CD4-positive, alpha-beta T cell (primary cell): ENCODE measurements at regions not wholly inside any gene's neighbourhood (a gene's known extent, or its start where the extent isn't known, plus 50 kb on each side); places are given as distances from the start of the nearest gene placed in this dataset.

Experiments used
- ATAC-seq: fragments of 200-7000 bp; cut with Tn5 transposase; one replicate; pipeline ENCODE4 v1.10.0; 2022; ENCODE audit warnings: mild to moderate bottlenecking; ENCODE audit not compliant: poor library complexity
- CTCF ChIA-PET: fragments of 350-600 bp; sonication (Branson Sonifier 250); formaldehyde crosslinking; loops from one replicate; lab custom pipeline; 2021; ENCODE audit warnings: antibody characterized with exemption, inconsistent platforms; lab: Charles Lee
- POLR2A ChIA-PET: fragments of 350-600 bp; sonication (Branson Sonifier 250); formaldehyde crosslinking; loops from one replicate; lab custom pipeline; 2021; ENCODE audit warnings: antibody characterized with exemption, inconsistent platforms; lab: Charles Lee
- DNase-seq, 14 experiments: peaks; one replicate each; pipeline ENCODE4 v3.0.0-alpha.2; 2013 to 2020; ENCODE audit warnings: mixed read lengths in 2 of 14
- H3K27ac ChIP-seq, 2 donors: one replicate each; pipeline versions ENCODE4 v1.5.1 to v1.7.0; 2013; ENCODE audit warnings: low read length in 2 of 2, low read depth in 1 of 2, mild to moderate bottlenecking in 1 of 2
- H3K27me3 ChIP-seq, 2 experiments: 1 replicate in 1 of 2; 2 replicates in 1 of 2; pipeline versions ENCODE4 v1.6.1 to v1.7.0; 2013; ENCODE audit warnings: low read length in 2 of 2, control low read depth in 1 of 2, mild to moderate bottlenecking in 1 of 2, moderate library complexity in 1 of 2; ENCODE audit not compliant: insufficient read depth in 2 of 2, control insufficient read depth in 1 of 2
- H3K36me3 ChIP-seq: one replicate; pipeline ENCODE4 v1.6.1; 2013; ENCODE audit warnings: low read length, control low read depth; ENCODE audit not compliant: insufficient read depth
- H3K4me1 ChIP-seq: one replicate; pipeline ENCODE4 v1.6.1; 2013; ENCODE audit warnings: low read length, control low read depth; ENCODE audit not compliant: insufficient read depth
- H3K4me3 ChIP-seq: one replicate; pipeline ENCODE4 v1.5.1; 2013; ENCODE audit warnings: mild to moderate bottlenecking, low read length, moderate library complexity
- H3K9me3 ChIP-seq, 2 experiments: 1 replicate in 1 of 2; 2 replicates in 1 of 2; pipeline versions ENCODE4 v1.6.1 to v1.7.0; 2013; ENCODE audit warnings: low read length in 2 of 2, mild to moderate bottlenecking in 2 of 2, control low read depth in 1 of 2, moderate library complexity in 1 of 2; ENCODE audit not compliant: control insufficient read depth in 1 of 2, insufficient read depth in 1 of 2
- H3K27ac Mint-ChIP-seq: one replicate; pipeline ENCODE4 v1.8.0; 2020; ENCODE audit warnings: mixed read lengths
- H3K27me3 Mint-ChIP-seq: one replicate; pipeline ENCODE4 v1.8.0; 2021; ENCODE audit warnings: mixed read lengths
- H3K36me3 Mint-ChIP-seq: one replicate; pipeline ENCODE4 v1.8.0; 2021; ENCODE audit warnings: low read depth, mixed read lengths
- H3K4me1 Mint-ChIP-seq: one replicate; pipeline ENCODE4 v1.8.0; 2021; ENCODE audit warnings: low read depth, mixed read lengths
- H3K4me3 Mint-ChIP-seq: one replicate; pipeline ENCODE4 v1.8.0; 2020; ENCODE audit warnings: mild to moderate bottlenecking, mixed read lengths
- H3K9me3 Mint-ChIP-seq: one replicate; pipeline ENCODE4 v1.8.0; 2020; ENCODE audit warnings: mixed read lengths
- intact Hi-C, 2 experiments: fragments of 100-400 bp; cut with DNase I in 1 of 2; cut with micrococcal nuclease in 1 of 2; formaldehyde crosslinking; loops; one replicate each; pipeline versions ENCODE4 v1.15.1 to v1.9.0; 2023 to 2025; cut with DNase I, micrococcal nuclease
- TF ChIP-seq, protein P1 (sequence below): fragments of 200-600 bp; IDR thresholded peaks from one replicate; pipeline ENCODE4 v1.8.0; 2022; ENCODE audit warnings: antibody characterized with exemption, mild to moderate bottlenecking

DNA sequence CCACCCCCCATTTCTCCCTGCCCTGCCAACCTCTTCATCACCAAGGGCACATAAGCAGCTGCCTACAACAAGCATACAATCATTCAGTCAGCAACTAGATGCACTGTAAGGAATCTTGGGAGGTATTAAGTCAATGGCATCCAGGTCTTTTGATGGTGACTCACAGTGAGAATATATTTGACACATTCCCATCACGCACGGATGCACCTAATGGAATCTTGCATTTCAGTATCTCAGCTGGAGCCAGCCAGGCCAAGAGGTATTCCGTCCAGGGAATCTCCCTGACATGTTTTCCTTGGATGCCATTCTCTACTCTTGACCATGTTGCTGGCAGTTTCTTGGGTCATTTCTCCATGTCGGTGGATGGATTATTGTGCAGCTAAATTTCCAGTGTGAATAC, 73.9 kb upstream of the CAPRIN2 start:
- H3K9me3 Mint-ChIP-seq: no peaks in the 10 kb centered on the region
- CTCF ChIA-PET: no interaction called here

DNA sequence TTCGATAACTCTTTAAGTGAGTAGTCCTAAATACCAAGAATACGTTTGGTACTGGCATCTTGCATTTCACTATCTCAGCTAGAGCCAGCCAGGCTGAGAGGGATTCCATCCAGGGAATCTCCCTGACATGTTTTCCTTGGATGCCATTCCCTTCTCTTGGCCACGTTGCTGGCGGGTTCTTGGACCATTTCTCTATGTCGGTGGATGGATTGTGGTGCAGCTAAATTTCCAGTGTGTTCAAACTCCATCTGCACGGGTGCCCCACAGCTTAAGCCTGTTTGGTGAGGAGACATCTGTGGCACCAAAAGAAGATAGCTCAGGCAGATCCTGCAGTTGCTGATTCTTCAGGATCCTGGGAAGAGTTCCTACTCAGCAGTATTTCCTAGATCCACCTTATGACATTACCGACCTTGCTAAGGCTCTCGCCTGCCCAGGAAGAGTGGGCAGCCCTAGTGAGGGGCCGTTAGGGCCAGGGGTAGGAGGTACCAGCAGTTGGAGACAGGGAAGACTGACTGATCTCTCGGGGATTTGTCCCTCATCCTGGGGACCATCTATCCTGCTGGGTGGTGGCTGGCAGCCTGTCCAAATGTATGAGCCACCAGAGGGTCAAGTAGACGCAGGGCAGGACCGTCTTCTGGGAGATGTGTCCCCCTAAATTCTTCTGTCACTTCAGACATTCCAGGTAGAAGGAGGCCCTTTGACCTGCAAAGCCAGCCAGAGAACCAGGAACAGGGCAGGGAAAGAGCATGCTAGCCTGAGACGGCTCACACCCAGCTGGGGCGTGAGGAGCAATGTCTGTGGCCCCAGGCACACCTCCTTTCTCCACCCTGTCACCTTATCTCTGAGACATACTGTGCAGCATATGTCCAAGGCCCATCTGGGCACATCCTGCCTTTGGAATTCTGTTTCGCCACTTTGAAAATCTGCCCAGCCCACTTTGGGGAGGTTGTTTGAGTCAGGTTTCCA, 72.6 kb upstream of the CAPRIN2 start:
- peaks cover 17 to 19% of the 10 kb centered on the region in 2 experiments for H3K27me3 ChIP-seq
- no peak overlapping the region for H3K4me3 ChIP-seq
- H3K36me3 ChIP-seq: no peaks in the 10 kb centered on the region
- H3K4me1 ChIP-seq: peaks cover 17% of the 10 kb centered on the region
- peaks cover 58% of the 10 kb centered on the region for H3K27me3 Mint-ChIP-seq
- CTCF ChIA-PET: no interaction called here
- peaks cover 15% of the 10 kb centered on the region for H3K4me1 Mint-ChIP-seq
- no peak for DNase-seq
- POLR2A ChIA-PET: no interaction called here
- no peak overlapping the region for H3K4me3 Mint-ChIP-seq
- no peaks in the 10 kb centered on the region for H3K9me3 Mint-ChIP-seq
- H3K36me3 Mint-ChIP-seq: no peaks in the 10 kb centered on the region
- H3K27ac ChIP-seq: no peak overlapping the region
- TF ChIP-seq, protein P1, sequence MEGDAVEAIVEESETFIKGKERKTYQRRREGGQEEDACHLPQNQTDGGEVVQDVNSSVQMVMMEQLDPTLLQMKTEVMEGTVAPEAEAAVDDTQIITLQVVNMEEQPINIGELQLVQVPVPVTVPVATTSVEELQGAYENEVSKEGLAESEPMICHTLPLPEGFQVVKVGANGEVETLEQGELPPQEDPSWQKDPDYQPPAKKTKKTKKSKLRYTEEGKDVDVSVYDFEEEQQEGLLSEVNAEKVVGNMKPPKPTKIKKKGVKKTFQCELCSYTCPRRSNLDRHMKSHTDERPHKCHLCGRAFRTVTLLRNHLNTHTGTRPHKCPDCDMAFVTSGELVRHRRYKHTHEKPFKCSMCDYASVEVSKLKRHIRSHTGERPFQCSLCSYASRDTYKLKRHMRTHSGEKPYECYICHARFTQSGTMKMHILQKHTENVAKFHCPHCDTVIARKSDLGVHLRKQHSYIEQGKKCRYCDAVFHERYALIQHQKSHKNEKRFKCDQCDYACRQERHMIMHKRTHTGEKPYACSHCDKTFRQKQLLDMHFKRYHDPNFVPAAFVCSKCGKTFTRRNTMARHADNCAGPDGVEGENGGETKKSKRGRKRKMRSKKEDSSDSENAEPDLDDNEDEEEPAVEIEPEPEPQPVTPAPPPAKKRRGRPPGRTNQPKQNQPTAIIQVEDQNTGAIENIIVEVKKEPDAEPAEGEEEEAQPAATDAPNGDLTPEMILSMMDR: no peak
- H3K27ac Mint-ChIP-seq: no peak overlapping the region
- no peak for ATAC-seq
- intact Hi-C loops: no loop called here
- H3K9me3 ChIP-seq: peaks cover 0 to 9% of the 10 kb centered on the region in 2 experiments

More for the DNA sequence above, 73.9 kb upstream of the CAPRIN2 start:
- intact Hi-C loops: no loop called here
- Histone ChIP-seq H3K36me3 (no peaks in the 10 kb centered on the region), H3K4me3 (no peak overlapping the region), H3K27ac (no peak overlapping the region), H3K27me3 (peaks cover 13 to 14% of the 10 kb centered on the region in 2 experiments), H3K4me1 (peaks cover 4% of the 10 kb centered on the region), H3K9me3 (no peaks in the 10 kb centered on the region)
- Mint-ChIP-seq H3K4me3 (no peak overlapping the region), H3K27ac (no peak overlapping the region), H3K36me3 (no peaks in the 10 kb centered on the region), H3K4me1 (peaks cover 4% of the 10 kb centered on the region), H3K27me3 (peaks cover 48% of the 10 kb centered on the region)
- TF ChIP-seq, protein P1: no peak
- DNase-seq (no peak), ATAC-seq (no peak)
- POLR2A ChIA-PET: no interaction called here

DNA sequence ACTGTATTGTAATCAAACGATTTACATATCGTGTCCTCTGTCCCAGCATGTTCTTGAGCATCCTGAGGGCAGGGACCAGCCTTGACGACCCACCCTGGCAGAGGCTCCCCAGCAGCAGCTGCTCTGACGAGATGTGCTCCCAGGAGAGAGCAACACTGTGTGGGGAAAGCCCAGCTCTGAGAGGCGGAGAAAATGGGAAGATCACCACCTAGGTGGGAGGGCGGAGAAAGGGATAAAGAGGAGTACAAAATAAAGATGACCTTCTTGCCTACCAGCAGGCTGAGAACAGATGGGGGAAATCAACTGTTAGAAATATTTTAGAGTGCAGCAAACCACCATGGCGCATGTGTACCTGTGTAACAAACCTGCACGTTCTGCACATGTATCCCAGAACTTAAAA, 71.5 kb upstream of the CAPRIN2 start:
- peaks cover 0 to 9% of the 10 kb centered on the region in 2 experiments for H3K9me3 ChIP-seq
- peaks cover 15% of the 10 kb centered on the region for H3K4me1 Mint-ChIP-seq
- no peaks in the 10 kb centered on the region for H3K9me3 Mint-ChIP-seq
- H3K27ac Mint-ChIP-seq: no peak overlapping the region
- H3K27ac ChIP-seq: no peak overlapping the region
- ChIA-PET POLR2A (no interaction called here), CTCF (no interaction called here)
- peaks cover 17 to 19% of the 10 kb centered on the region in 2 experiments for H3K27me3 ChIP-seq
- TF ChIP-seq, protein P1: no peak
- ATAC-seq (no peak), DNase-seq (no peak)
- H3K4me3 ChIP-seq: no peak overlapping the region
- no peaks in the 10 kb centered on the region for H3K36me3 ChIP-seq
- intact Hi-C loops: no loop called here
- peaks cover 59% of the 10 kb centered on the region for H3K27me3 Mint-ChIP-seq
- no peaks in the 10 kb centered on the region for H3K36me3 Mint-ChIP-seq
- H3K4me1 ChIP-seq: peaks cover 20% of the 10 kb centered on the region
- H3K4me3 Mint-ChIP-seq: no peak overlapping the region
